ENCODE measurements at regions not wholly inside any gene's neighbourhood (a gene's known extent, or its start where the extent isn't known, plus 50 kb on each side); places are given as distances from the start of the nearest gene placed in this dataset.
A peak's percentile ranks its signal among the peaks of the same experiment; 100 is the strongest.

DNA sequence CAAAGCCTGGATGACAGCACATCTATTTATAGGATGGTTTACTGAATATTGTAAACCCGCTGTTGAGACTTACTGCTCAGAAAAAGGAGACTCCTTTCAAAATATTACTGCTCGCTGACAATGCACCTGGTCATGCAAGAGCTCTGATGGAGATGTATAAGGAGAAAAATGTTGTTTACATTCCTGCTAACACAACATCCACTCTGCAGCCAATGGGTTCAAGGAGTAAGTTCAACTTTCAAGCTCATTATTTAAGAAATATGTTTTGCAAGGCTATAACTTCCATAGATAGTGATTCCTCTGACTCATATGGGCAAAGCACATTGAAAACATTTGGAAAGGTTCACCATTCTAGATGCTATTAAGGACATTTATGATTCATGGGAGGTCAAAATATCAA, 201.7 kb downstream of the SNAPC1 start:
- H4K5ac ChIP-seq (ENCODE audit: low read depth, low read length), result peak overlapping the region; percentile 98; the same call in 1 of the 2 replicates
- intact Hi-C loops (cut with micrococcal nuclease), result loop anchor here (2.0 kb wide), 1 partner anchor 29 kb away; no protein-coding TSS in a partner anchor
- peak overlapping the region; percentile 93 for H2BK120ac ChIP-seq (ENCODE audit: low read depth, low read length)
- TF ChIP-seq POLR2A (IDR thresholded peaks at IDR 0.05; ENCODE audit: low read depth, low read length) (no peak), RAD21 (IDR thresholded peaks at IDR 0.05; ENCODE audit: low read length) (no peak), MAZ (IDR thresholded peaks at IDR 0.05; ENCODE audit: borderline replicate concordance, low read depth, low read length) (no peak), SMC3 (IDR thresholded peaks at IDR 0.05; ENCODE audit: low read depth, low read length) (no peak), BHLHE40 (IDR thresholded peaks at IDR 0.05; ENCODE audit: low read depth, low read length) (no peak), NFE2L2 (IDR thresholded peaks at IDR 0.05; ENCODE audit: low read depth, low read length) (no peak), FOS (IDR thresholded peaks at IDR 0.05; ENCODE audit: low read depth, low read length) (no peak), CEBPB (IDR thresholded peaks at IDR 0.05; ENCODE audit: low read depth, low read length) (no peak), RFX5 (IDR thresholded peaks at IDR 0.05; ENCODE audit: low read depth, low read length) (no peak), CHD1 (IDR thresholded peaks at IDR 0.05; ENCODE audit: low read depth, low read length) (no peak)
- TF ChIP-seq, protein P1, sequence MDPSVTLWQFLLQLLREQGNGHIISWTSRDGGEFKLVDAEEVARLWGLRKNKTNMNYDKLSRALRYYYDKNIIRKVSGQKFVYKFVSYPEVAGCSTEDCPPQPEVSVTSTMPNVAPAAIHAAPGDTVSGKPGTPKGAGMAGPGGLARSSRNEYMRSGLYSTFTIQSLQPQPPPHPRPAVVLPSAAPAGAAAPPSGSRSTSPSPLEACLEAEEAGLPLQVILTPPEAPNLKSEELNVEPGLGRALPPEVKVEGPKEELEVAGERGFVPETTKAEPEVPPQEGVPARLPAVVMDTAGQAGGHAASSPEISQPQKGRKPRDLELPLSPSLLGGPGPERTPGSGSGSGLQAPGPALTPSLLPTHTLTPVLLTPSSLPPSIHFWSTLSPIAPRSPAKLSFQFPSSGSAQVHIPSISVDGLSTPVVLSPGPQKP (IDR thresholded peaks at IDR 0.05; ENCODE audit: borderline replicate concordance, low read depth, low read length), result no peak
- peaks cover 3% of the 10 kb centered on the region; the same call in 1 of the 2 replicates for H3K9me3 ChIP-seq (ENCODE audit: control insufficient read depth, insufficient read depth, low read length)
- DNase-seq (peak; percentile 70), ATAC-seq (ENCODE audit: low read depth) (peak; percentile 19; the same call in 1 of the 2 replicates)
- dilution Hi-C loops (cut with HindIII; ENCODE audit: low sequenced_read_pairs, unreplicated experiment), result no loop called here
- H4K20me1 ChIP-seq (ENCODE audit: insufficient read depth, low read length), result no peaks in the 10 kb centered on the region
- H2AK9ac ChIP-seq (replicated peaks; ENCODE audit: low read depth, low read length, poor library complexity), result no peak overlapping the region
- no peaks in the 10 kb centered on the region for H3K36me3 ChIP-seq (ENCODE audit: control insufficient read depth, insufficient read depth, low read length)
- in situ Hi-C loops (cut with MboI; ENCODE audit: low sequenced_read_pairs), result no loop called here
- BruUV-seq (replicated peaks), result no TSS peak
- no peak overlapping the region for H3K9ac ChIP-seq (ENCODE audit: low read depth, low read length)
- peak overlapping the region; percentile 97; the same call in 1 of the 2 replicates for H2AK5ac ChIP-seq (ENCODE audit: low read depth, low read length)
- H3K56ac ChIP-seq (ENCODE audit: extremely low read depth, insufficient read depth, low read length), result no peak overlapping the region; the same call in 1 of the 2 replicates
- H3K27me3 ChIP-seq (ENCODE audit: control insufficient read depth, insufficient read depth, low read length), result no peaks in the 10 kb centered on the region
- ChIA-PET CTCF (interaction anchor here (0.8 to 1.3 kb wide), 2 partner anchors 14 to 70 kb away, joined by 3 to 4 read pairs; no protein-coding TSS in a partner anchor), POLR2A (ENCODE audit: unreplicated experiment) (no interaction called here)
- H4K8ac ChIP-seq (ENCODE audit: low read depth in 2 of 2, low read length in 2 of 2), result peak overlapping the region; percentile 40 to 87; a peak in 2 of 4 replicates
- peak overlapping the region; percentile 95; the same call in 1 of the 2 replicates for H3K4ac ChIP-seq (ENCODE audit: low read depth, low read length)
- H2AFZ ChIP-seq (replicated peaks; ENCODE audit: low read length, poor library complexity), result no peak overlapping the region
- peak overlapping the region; percentile 98 for H2BK5ac ChIP-seq (ENCODE audit: low read depth, low read length, poor library complexity, severe bottlenecking)
- H3K23ac ChIP-seq (ENCODE audit: low read depth, low read length), result peak overlapping the region; percentile 22; the same call in 1 of the 2 replicates
- H3K14ac ChIP-seq (replicated peaks; ENCODE audit: low read depth, low read length), result peak overlapping the region; percentile 85; the same call in 1 of the 2 replicates
- H3K4me1 ChIP-seq (ENCODE audit: control insufficient read depth, insufficient read depth, low read length), result peaks cover 9% of the 10 kb centered on the region
- peaks cover 0 to 4% of the 10 kb centered on the region in 2 experiments; a peak in 2 of 4 replicates for H3K79me1 ChIP-seq (ENCODE audit: low read depth in 1 of 2, low read length in 2 of 2)
- H3K4me3 ChIP-seq (ENCODE audit: insufficient read depth, low read depth, low read length), result no peak overlapping the region
- no peaks in the 10 kb centered on the region; the same call in none of the 2 replicates for H3K9me1 ChIP-seq (ENCODE audit: insufficient read depth, low read length)
- peak overlapping the region; percentile 75; the same call in 1 of the 2 replicates for H3K27ac ChIP-seq (ENCODE audit: insufficient read depth, low read length)
- peak overlapping the region; percentile 93; the same call in 2 of the 3 replicates for H2BK15ac ChIP-seq (ENCODE audit: low read depth, low read length)
- peak overlapping the region; percentile 98 for H2BK20ac ChIP-seq (ENCODE audit: low read depth, low read length)
- peak overlapping the region; percentile 3; the same call in 1 of the 2 replicates for H3K4me2 ChIP-seq (ENCODE audit: low read depth, low read length)
- peak overlapping the region; percentile 99; the same call in 1 of the 2 replicates for H3K18ac ChIP-seq (ENCODE audit: low read depth, low read length)
- WGBS, 2 experiments (ENCODE audit: extremely low coverage in 2 of 2, insufficient read length in 1 of 2), result no CpG with 5 or more reads among the region's 2 CpGs
- H4K91ac ChIP-seq (ENCODE audit: insufficient read depth, low read depth, low read length), result no peak overlapping the region; the same call in 1 of the 2 replicates

All from IMR-90 (cell line).